Activated gamma-delta T cell treated with Interleukin-2 at 50 U/mL for 16 hours (primary cell): ENCODE measurements at regions not wholly inside any gene's neighbourhood (a gene's known extent, or its start where the extent isn't known, plus 50 kb on each side); places are given as distances from the start of the nearest gene placed in this dataset.

Experiments
- DNase-seq: peaks from one replicate; pipeline ENCODE4 v3.0.0-alpha.2; 2020

GRCh38 chr3:71885006-71885405 is 100.1 kb upstream of the PROK2 start:
- DNase-seq: no peak

GRCh38 chr3:71881732-71882131 is 96.8 kb upstream of the PROK2 start:
- no peak for DNase-seq

GRCh38 chr3:71881041-71881440 is 96.1 kb upstream of the PROK2 start:
- no peak for DNase-seq

GRCh38 chr3:71879089-71879488 is 94.1 kb upstream of the PROK2 start:
- no peak for DNase-seq

- no peak for DNase-seq
These were observed 91.5 kb upstream of the PROK2 start for GRCh38 chr3:71876135-71877105.

- peak; percentile 75 for DNase-seq
These were observed 90.6 kb upstream of the PROK2 start for GRCh38 chr3:71875461-71875947.

GRCh38 chr3:71874618-71875017 is 89.7 kb upstream of the PROK2 start:
- no peak for DNase-seq

- no peak for DNase-seq
These were observed 88.2 kb upstream of the PROK2 start for GRCh38 chr3:71873093-71873611.

- no peak for DNase-seq
These were observed 87.3 kb upstream of the PROK2 start for GRCh38 chr3:71872256-71872655.

- no peak for DNase-seq
These were observed 86.1 kb upstream of the PROK2 start for GRCh38 chr3:71870966-71871512.

- DNase-seq: no peak
These were observed 83.9 kb upstream of the PROK2 start for GRCh38 chr3:71868876-71869275.

GRCh38 chr3:71865727-71866126 is 80.8 kb upstream of the PROK2 start:
- DNase-seq: no peak

GRCh38 chr3:71863563-71864190 is 78.7 kb upstream of the PROK2 start:
- DNase-seq: no peak

GRCh38 chr3:71862371-71863140 is 77.6 kb upstream of the PROK2 start:
- no peak for DNase-seq

- peak; percentile 17 for DNase-seq
These were observed 74.2 kb upstream of the PROK2 start for GRCh38 chr3:71859123-71859519.

GRCh38 chr3:71858503-71859122 is 73.7 kb upstream of the PROK2 start:
- DNase-seq: no peak

- DNase-seq: no peak
These were observed 73.0 kb upstream of the PROK2 start for GRCh38 chr3:71857956-71858355.

GRCh38 chr3:71854706-71855105 is 69.8 kb upstream of the PROK2 start:
- no peak for DNase-seq

- no peak for DNase-seq
These were observed 69.1 kb upstream of the PROK2 start for GRCh38 chr3:71854096-71854495.

GRCh38 chr3:71851878-71852277 is 66.9 kb upstream of the PROK2 start:
- DNase-seq: no peak

- no peak for DNase-seq
These were observed 65.7 kb upstream of the PROK2 start for GRCh38 chr3:71850654-71851053.

GRCh38 chr3:71849681-71850080 is 64.7 kb upstream of the PROK2 start:
- DNase-seq: no peak
